GM23338 (cell line): ENCODE measurements at regions not wholly inside any gene's neighbourhood (a gene's known extent, or its start where the extent isn't known, plus 50 kb on each side); places are given as distances from the start of the nearest gene placed in this dataset.

Experiments used
- ATAC-seq: fragments of 200-7000 bp; cut with Tn5 transposase; 3 replicates; pipeline ENCODE4 v1.9.1; 2020
- DNase-seq: peaks from one replicate; pipeline ENCODE4 v3.0.0-alpha.2; 2015; ENCODE audit warnings: low spot score
- H2AFZ ChIP-seq: fragments of 200-600 bp; sonication (generic); 2 replicates; pipeline ENCODE4 v1.8.0; 2016; ENCODE audit warnings: antibody characterized with exemption, mild to moderate bottlenecking, moderate library complexity
- H3F3A ChIP-seq: fragments of 200-600 bp; sonication (generic); replicated peaks from 2 replicates; pipeline ENCODE4 v1.8.0; 2017; ENCODE audit warnings: antibody characterized with exemption, mixed run types, low read depth
- H3K27ac ChIP-seq: fragments of 200-600 bp; sonication (generic); 2 replicates; pipeline ENCODE4 v1.6.1; 2016; ENCODE audit warnings: low read depth
- H3K27me3 ChIP-seq: fragments of 200-600 bp; sonication (generic); 2 replicates; pipeline ENCODE4 v1.8.0; 2016; ENCODE audit warnings: mild to moderate bottlenecking, mixed run types, moderate library complexity; ENCODE audit not compliant: insufficient read depth
- H3K36me3 ChIP-seq: fragments of 200-600 bp; sonication (generic); 2 replicates; pipeline ENCODE4 v1.8.0; 2016; ENCODE audit warnings: mild to moderate bottlenecking; ENCODE audit not compliant: insufficient read depth
- H3K4me1 ChIP-seq: fragments of 200-600 bp; sonication (generic); 2 replicates; pipeline ENCODE4 v1.8.0; 2016; ENCODE audit warnings: mild to moderate bottlenecking, moderate library complexity; ENCODE audit not compliant: insufficient read depth
- H3K4me2 ChIP-seq: fragments of 200-600 bp; sonication (generic); 2 replicates; pipeline ENCODE4 v1.7.1; 2017; ENCODE audit warnings: mixed run types
- H3K4me3 ChIP-seq: fragments of 200-600 bp; sonication (generic); 2 replicates; pipeline ENCODE4 v1.6.1; 2016; ENCODE audit warnings: mixed run types
- H3K79me2 ChIP-seq: fragments of 200-600 bp; sonication (generic); replicated peaks from 2 replicates; pipeline ENCODE4 v1.8.0; 2017; ENCODE audit warnings: mild to moderate bottlenecking; ENCODE audit not compliant: insufficient read depth
- H3K9me2 ChIP-seq: fragments of 200-600 bp; sonication (generic); 2 replicates; pipeline ENCODE4 v1.8.0; 2017; ENCODE audit not compliant: insufficient read depth
- H4K20me1 ChIP-seq: fragments of 200-600 bp; sonication (generic); replicated peaks from 2 replicates; pipeline ENCODE4 v1.8.0; 2017; ENCODE audit warnings: mild to moderate bottlenecking; ENCODE audit not compliant: insufficient read depth
- H3K27ac Mint-ChIP-seq: 2 replicates; pipeline ENCODE4 v1.8.0; 2020; ENCODE audit warnings: inconsistent platforms, mild to moderate bottlenecking, moderate library complexity, mixed read lengths
- H3K27me3 Mint-ChIP-seq: 3 replicates; pipeline ENCODE4 v1.8.0; 2022; ENCODE audit warnings: low read depth, mild to moderate bottlenecking, moderate library complexity, mixed read lengths, inconsistent platforms; ENCODE audit not compliant: insufficient read depth, poor library complexity
- H3K36me3 Mint-ChIP-seq: 3 replicates; pipeline ENCODE4 v1.8.0; 2021; ENCODE audit warnings: low read depth, mild to moderate bottlenecking, inconsistent platforms, moderate library complexity, mixed read lengths
- H3K4me1 Mint-ChIP-seq: 3 replicates; pipeline ENCODE4 v1.8.0; 2020; ENCODE audit warnings: mild to moderate bottlenecking, inconsistent platforms, mixed read lengths
- H3K4me3 Mint-ChIP-seq: 3 replicates; pipeline ENCODE4 v1.8.0; 2021; ENCODE audit warnings: moderate library complexity, mild to moderate bottlenecking, inconsistent platforms, mixed read lengths
- H3K9me3 Mint-ChIP-seq: 3 replicates; pipeline ENCODE4 v1.8.0; 2020; ENCODE audit warnings: moderate library complexity, mild to moderate bottlenecking, inconsistent platforms, mixed read lengths
- CREB1 ChIP-seq: fragments of 250-450 bp; sonication (Bioruptor Pico); IDR thresholded peaks from 2 replicates; pipeline ENCODE4 v1.5.0; 2020; ENCODE audit warnings: low read depth, mild to moderate bottlenecking, moderate library complexity
- EZH2 ChIP-seq: fragments of 200-600 bp; sonication (generic); IDR thresholded peaks from one replicate; pipeline ENCODE4 v1.8.0; 2017; ENCODE audit warnings: antibody characterized with exemption, mild to moderate bottlenecking, low read depth; ENCODE audit not compliant: unreplicated experiment
- EZH2phosphoT487 ChIP-seq: fragments of 200-600 bp; sonication (generic); IDR thresholded peaks from one replicate; pipeline ENCODE4 v1.8.1; 2018; ENCODE audit warnings: antibody characterized with exemption; ENCODE audit not compliant: unreplicated experiment
- JUNB ChIP-seq: IDR thresholded peaks from one replicate; pipeline ENCODE4 v1.6.1; 2016; ENCODE audit warnings: antibody characterized with exemption; ENCODE audit not compliant: unreplicated experiment
- NANOG ChIP-seq: IDR thresholded peaks from 2 replicates; pipeline ENCODE4 v1.6.1; 2016; ENCODE audit warnings: antibody characterized with exemption, borderline replicate concordance
- POLR2AphosphoS5 ChIP-seq: IDR thresholded peaks from 2 replicates; pipeline ENCODE4 v1.6.1; 2016; ENCODE audit warnings: antibody characterized with exemption, low read depth
- REST ChIP-seq: IDR thresholded peaks from one replicate; pipeline ENCODE4 v1.6.1; 2018; ENCODE audit warnings: antibody characterized with exemption; ENCODE audit not compliant: unreplicated experiment
- ZNF114 ChIP-seq: fragments of 250-450 bp; sonication (Bioruptor Pico); IDR thresholded peaks from 2 replicates; pipeline ENCODE4 v1.5.0; 2020; ENCODE audit warnings: mild to moderate bottlenecking, moderate library complexity
- ZNF331 ChIP-seq: fragments of 250-450 bp; sonication (Bioruptor Pico); IDR thresholded peaks from 2 replicates; pipeline ENCODE4 v1.5.0; 2020; ENCODE audit warnings: low read depth, mild to moderate bottlenecking, moderate library complexity
- ZNF462 ChIP-seq: fragments of 250-450 bp; sonication (Bioruptor Pico); IDR thresholded peaks from 2 replicates; pipeline ENCODE4 v1.5.0; 2020; ENCODE audit warnings: mild to moderate bottlenecking, moderate library complexity

- Mint-ChIP-seq H3K27ac (peak overlapping the region; percentile 98), H3K4me1 (peaks cover 50% of the 10 kb centered on the region), H3K36me3 (no peaks in the 10 kb centered on the region; the same call in 2 of the 3 replicates), H3K4me3 (peak overlapping the region; percentile 60), H3K27me3 (no peaks in the 10 kb centered on the region), H3K9me3 (no peaks in the 10 kb centered on the region)
- TF ChIP-seq NANOG (no peak), POLR2AphosphoS5 (no peak), JUNB (no peak), ZNF462 (CRISPR knock-in tag) (no peak), ZNF114 (CRISPR knock-in tag) (no peak), REST (no peak), CREB1 (CRISPR knock-in tag) (no peak), EZH2 (no peak), EZH2phosphoT487 (no peak), ZNF331 (CRISPR knock-in tag) (no peak)
- peaks cover 3% of the 10 kb centered on the region; the same call in 1 of the 2 replicates for H3K9me2 ChIP-seq
- ATAC-seq: no peak
- peaks cover 45% of the 10 kb centered on the region for H3K4me1 ChIP-seq
- H3K27me3 ChIP-seq: no peaks in the 10 kb centered on the region
- no peaks in the 10 kb centered on the region for H3K36me3 ChIP-seq
- H3K4me2 ChIP-seq: peak overlapping the region; percentile 67
- H3K79me2 ChIP-seq: no peaks in the 10 kb centered on the region
- no peaks in the 10 kb centered on the region for H4K20me1 ChIP-seq
- peak overlapping the region; percentile 31 for H3K4me3 ChIP-seq
- H3F3A ChIP-seq: 0 out of 2 replicates have a peak, but pooled peaks cover 3% of the 10 kb centered on the region
- peak overlapping the region; percentile 83 for H3K27ac ChIP-seq
- no peak overlapping the region for H2AFZ ChIP-seq
- DNase-seq: no peak
Measured at GRCh38 chr1:116854403-116854690, 55.4 kb upstream of the PTGFRN start.
